ENCODE measurements at regions not wholly inside any gene's neighbourhood (a gene's known extent, or its start where the extent isn't known, plus 50 kb on each side); places are given as distances from the start of the nearest gene placed in this dataset.

- DNase-seq, result no peak
Measured at GRCh38 chr2:217101972-217102371, 242.1 kb upstream of the TNP1 start.

GRCh38 chr2:217099561-217099960 lies 239.7 kb upstream of the TNP1 start:
- DNase-seq, result no peak

GRCh38 chr2:217098435-217098834 lies 238.6 kb upstream of the TNP1 start:
- DNase-seq, result no peak

GRCh38 chr2:217097346-217097745 lies 237.5 kb upstream of the TNP1 start:
- DNase-seq, result no peak

- no peak for DNase-seq
Measured at GRCh38 chr2:217096474-217097225, 236.8 kb upstream of the TNP1 start.

- peak; percentile 16 for DNase-seq
Measured at GRCh38 chr2:217095511-217096205, 235.8 kb upstream of the TNP1 start.

- DNase-seq, result no peak
Measured at GRCh38 chr2:217092710-217093379, 233.0 kb upstream of the TNP1 start.

- no peak for DNase-seq
Measured at GRCh38 chr2:217091531-217091930, 231.7 kb upstream of the TNP1 start.

- no peak for DNase-seq
Measured at GRCh38 chr2:217090884-217091283, 231.0 kb upstream of the TNP1 start.

GRCh38 chr2:217090024-217090473 lies 230.2 kb upstream of the TNP1 start:
- peak; percentile 75 for DNase-seq

GRCh38 chr2:217086718-217087117 lies 226.9 kb upstream of the TNP1 start:
- DNase-seq, result peak; percentile 57

- DNase-seq, result peak; percentile 61
Measured at GRCh38 chr2:217086038-217086522, 226.2 kb upstream of the TNP1 start.

GRCh38 chr2:217085543-217085942 lies 225.7 kb upstream of the TNP1 start:
- DNase-seq, result no peak

- no peak for DNase-seq
Measured at GRCh38 chr2:217081799-217082198, 221.9 kb upstream of the TNP1 start.

GRCh38 chr2:217079165-217079564 lies 219.3 kb upstream of the TNP1 start:
- no peak for DNase-seq

GRCh38 chr2:217077831-217078407 lies 218.1 kb upstream of the TNP1 start:
- DNase-seq, result peak; percentile 28

GRCh38 chr2:217076657-217077232 lies 216.9 kb upstream of the TNP1 start:
- no peak for DNase-seq

- no peak for DNase-seq
Measured at GRCh38 chr2:217076058-217076435, 216.2 kb upstream of the TNP1 start.

GRCh38 chr2:217075268-217076057 lies 215.6 kb upstream of the TNP1 start:
- no peak for DNase-seq

GRCh38 chr2:217074576-217075255 lies 214.9 kb upstream of the TNP1 start:
- no peak for DNase-seq

GRCh38 chr2:217071416-217071815 lies 211.6 kb upstream of the TNP1 start:
- no peak for DNase-seq

GRCh38 chr2:217070611-217071010 lies 210.7 kb upstream of the TNP1 start:
- no peak for DNase-seq

Measured in activated CD4-positive, alpha-beta T cell treated with anti-CD3 and anti-CD28 coated beads, Interleukin-10, Interleukin-2, amounts not matched to agents 100 ng/mL and 50 ng/mL, durations not matched to agents 16 hours and 8 hours (primary cell).